ENCODE measurements at regions not wholly inside any gene's neighbourhood (a gene's known extent, or its start where the extent isn't known, plus 50 kb on each side); places are given as distances from the start of the nearest gene placed in this dataset.

DNA sequence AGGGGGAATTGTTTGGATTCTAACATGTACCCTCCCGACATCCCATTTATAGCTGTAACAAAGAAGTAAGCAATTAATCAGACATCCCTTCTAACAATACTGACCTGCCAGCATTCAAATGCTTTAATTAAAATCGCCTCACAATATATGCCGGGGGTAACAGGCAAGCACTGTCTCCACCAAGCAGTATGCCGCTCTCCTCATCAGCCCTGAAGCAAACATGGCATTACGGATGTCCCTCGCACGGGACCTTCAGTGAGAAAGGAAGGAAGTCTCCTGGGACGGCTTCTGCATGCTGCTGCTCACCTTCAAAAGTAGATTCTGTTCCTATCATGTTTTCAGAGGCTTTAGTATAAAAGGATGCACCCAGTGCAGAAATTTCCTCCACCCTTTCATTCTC lies 292.7 kb upstream of the POU3F3 start:
- DNase-seq = no peak

DNA sequence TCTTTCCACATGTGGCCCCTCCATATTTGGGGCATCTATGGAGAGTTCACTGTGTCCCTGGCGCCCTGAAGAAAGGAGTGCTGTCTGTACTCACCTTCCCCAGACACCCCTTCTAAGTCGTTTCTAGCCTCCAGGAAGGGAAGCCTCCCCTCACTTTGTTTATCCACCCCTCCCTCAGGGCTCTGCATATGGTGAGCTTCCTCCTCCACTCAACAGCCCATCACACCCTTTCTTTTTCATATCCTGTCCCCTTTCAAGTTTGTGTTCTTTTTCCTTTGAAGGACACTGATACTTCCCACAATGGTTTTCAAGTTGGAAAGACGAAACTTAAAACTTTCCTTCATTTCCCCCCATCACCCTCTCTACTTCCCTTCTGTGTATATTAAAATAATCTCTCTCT lies 291.4 kb upstream of the POU3F3 start:
- no peak for DNase-seq

DNA sequence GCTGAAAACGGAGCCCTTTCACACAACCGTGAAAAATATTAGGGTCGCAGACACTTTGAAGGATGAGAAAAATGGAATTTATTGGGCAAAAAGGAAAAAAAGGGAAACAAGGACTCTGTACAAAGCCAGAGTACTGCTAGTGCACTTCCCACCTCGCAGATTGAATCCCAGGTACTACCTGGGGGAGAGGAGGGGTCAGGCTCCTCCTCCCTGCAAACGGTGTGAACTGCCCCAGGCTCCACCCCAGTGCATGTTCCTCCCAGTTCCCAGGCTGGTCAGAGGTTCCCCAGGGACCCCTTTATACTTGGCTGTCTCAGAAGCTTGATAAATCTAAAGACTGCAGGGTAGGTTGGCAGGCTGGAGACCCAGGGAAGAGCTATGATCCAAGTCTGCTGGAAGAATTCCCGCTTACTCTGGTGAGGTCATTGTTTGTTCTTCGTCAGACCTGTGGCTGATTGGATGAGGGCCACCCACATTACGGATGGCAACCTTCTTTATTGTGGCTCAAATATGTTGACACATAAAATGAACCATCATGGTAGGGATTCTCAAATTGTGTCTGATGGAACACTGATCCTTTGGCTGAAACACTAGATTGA lies 290.4 kb upstream of the POU3F3 start:
- DNase-seq = no peak

DNA sequence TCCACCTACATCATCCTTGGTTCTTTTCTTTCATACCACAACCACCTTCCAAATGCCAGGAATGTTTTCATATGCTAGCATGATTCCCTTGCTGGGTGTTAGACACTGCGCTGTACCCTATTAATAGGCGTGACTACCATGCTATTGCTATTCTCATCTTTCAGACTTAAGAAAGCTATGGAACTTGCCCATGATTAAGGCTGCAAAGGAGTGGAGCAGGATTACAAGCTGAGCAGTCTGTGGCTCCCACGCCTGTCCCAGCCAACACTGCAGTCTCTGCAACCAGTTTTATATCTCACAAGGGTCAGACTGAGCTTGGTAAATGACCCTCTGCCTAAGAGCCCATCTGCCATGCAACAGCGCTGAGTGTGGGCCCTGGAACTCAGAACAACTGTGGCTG lies 285.7 kb upstream of the POU3F3 start:
- DNase-seq = no peak

- DNase-seq = no peak
Measured at GRCh38 chr2:104570259-104570658, 283.7 kb upstream of the POU3F3 start.

- no peak for DNase-seq
Measured at GRCh38 chr2:104572834-104573233, 281.1 kb upstream of the POU3F3 start.

DNA sequence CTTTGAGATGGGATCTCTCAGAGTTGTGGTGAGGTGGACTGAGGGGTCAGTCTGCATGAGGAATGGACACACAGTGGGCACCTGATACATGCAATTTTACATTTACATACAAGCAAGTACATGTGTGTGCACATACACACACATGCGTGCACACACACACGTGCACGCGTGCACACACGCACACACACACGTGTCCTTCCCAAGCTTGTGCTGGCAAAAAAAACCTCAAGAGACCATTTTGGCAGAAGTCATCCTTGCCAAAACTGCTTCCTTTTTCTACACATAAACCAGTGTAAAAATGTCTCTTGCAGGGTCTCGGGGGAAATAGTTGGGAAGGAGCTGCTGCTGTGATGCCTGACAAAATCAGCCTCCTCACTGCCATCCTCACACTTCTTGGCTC lies 279.5 kb upstream of the POU3F3 start:
- DNase-seq = no peak

DNA sequence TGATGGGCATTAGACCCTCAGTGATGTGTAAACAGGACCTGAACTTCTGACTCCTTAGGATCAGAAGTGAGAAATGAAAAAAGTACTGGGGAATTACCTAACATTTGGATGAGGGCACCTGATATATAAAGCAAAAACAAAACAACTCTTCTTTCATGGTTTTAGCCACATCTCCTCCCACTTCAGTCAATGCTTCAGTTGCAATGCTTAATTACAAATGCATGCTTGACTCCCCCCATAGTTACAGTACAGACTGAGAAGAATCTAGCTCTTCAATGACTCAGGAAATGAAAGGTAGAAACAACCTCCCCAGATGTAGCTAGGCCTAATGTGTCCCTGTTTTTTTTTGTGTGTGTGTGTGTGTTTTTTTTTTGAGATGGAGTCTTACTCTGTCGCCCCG lies 276.8 kb upstream of the POU3F3 start:
- no peak for DNase-seq

DNA sequence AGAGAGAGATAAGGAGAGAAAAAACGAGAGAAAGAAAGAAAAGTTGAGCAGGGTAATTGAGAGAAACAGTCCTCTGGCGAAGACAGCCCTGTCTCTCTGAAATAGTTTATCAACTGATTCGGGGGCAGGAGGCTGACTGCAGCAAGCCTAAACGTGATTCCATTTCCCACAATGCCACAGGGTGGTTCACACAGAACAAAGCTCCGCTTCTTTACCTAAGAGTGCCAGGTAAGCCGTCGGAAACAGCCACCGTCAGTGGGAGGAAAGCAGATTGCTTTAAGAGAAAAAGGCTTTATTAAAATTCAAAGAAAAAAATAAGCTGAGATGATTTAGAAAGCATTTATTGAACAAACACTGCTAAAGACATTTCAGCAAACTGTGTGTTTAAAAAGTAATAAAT lies 271.4 kb upstream of the POU3F3 start:
- DNase-seq = no peak

GRCh38 chr2:104583811-104584210 lies 270.1 kb upstream of the POU3F3 start:
- no peak for DNase-seq

- DNase-seq = no peak
Measured at GRCh38 chr2:104584393-104584792, 269.5 kb upstream of the POU3F3 start.

GRCh38 chr2:104595576-104595975 lies 258.3 kb upstream of the POU3F3 start:
- DNase-seq = no peak

DNA sequence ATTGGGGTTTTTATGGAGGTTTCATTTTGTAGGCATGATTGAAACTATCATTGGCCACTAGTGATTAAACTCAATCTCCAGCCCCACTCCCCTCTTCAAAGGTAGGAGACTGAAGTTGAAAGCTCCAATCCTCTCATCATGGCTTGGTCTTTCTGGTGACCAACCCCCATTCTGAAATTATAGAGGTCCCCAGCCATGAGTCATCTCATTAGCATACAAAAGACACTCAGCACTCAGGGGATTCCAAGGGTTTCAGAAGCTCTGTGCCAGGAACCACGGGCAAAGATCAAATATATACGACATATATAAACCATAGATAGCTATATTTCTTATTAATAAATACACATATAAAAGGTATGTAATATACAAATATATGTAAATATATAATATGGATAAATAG lies 256.0 kb upstream of the POU3F3 start:
- no peak for DNase-seq

DNA sequence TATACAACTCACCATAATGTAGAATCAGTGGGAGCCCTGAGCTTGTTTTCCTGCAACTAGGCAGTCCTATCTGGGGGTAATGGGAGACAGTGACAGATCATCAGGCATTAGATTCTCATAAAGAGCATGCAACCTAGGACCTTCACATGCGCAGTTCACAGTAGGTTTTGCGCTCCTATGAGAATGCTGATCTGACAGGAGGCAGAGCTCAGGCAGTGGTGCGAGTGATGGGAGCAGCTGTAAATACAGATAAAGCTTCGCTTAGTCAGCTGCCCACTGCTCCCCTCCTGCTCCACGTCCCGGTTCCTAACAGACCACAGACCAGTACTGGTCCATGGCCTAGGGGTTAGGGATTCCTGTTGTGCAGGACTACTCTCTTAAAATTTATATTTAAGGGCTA lies 255.3 kb upstream of the POU3F3 start:
- DNase-seq = no peak

GRCh38 chr2:104599787-104600510 lies 254.0 kb upstream of the POU3F3 start:
- no peak for DNase-seq

GRCh38 chr2:104606056-104606455 lies 247.9 kb upstream of the POU3F3 start:
- DNase-seq = no peak

GRCh38 chr2:104616856-104617255 lies 237.1 kb upstream of the POU3F3 start:
- DNase-seq = no peak

GRCh38 chr2:104620801-104621200 lies 233.1 kb upstream of the POU3F3 start:
- no peak for DNase-seq

DNA sequence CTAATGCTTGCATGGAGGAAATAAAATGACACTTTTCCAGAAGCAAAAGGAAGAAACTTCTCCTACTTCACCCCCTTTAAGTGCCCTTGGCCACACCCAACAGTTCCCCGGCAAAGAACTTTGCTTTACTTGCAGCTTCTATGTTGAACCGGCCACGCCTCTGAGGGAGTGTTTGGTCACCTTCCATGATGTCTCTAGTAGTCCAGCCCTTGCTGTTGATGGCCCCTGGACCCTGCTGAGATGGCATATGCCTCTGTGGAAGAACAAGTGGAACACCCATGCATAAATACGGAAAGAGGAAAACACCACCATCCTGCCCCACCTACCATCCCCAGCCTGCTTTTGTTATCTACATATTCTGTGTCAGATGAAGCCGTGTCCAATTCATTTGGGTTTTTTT lies 218.3 kb upstream of the POU3F3 start:
- DNase-seq = no peak

DNA sequence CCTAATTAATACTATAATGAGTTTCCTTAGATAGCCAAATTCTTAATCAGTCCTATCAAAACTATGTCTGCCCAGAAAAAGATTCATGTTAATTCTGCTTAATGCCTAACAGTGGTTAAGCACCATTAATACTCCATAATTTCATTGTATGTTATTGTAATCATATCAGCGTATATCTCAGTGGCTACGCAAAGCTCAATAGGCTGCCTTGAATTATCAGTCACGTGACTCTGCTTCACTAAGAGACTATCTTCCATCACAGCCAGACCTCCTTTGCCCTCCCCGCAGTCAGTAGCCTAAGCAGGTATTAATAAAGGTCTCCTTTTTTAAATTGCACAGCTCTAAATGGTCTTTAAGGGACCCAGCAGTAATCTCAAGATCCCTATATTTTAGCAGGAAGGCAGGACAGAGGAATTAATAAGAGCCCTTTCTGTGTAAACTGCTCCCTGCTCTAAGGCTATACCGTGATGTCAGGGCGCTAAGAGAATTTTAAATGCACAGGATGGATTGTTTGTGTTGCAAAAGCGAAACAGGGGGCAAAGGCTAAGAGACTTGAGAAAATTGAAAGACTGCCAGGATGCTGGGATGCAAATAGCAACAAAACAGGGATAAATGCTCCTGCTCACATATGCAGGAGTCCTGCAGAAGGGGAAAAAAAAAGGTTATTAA lies 215.6 kb upstream of the POU3F3 start:
- DNase-seq = no peak

DNA sequence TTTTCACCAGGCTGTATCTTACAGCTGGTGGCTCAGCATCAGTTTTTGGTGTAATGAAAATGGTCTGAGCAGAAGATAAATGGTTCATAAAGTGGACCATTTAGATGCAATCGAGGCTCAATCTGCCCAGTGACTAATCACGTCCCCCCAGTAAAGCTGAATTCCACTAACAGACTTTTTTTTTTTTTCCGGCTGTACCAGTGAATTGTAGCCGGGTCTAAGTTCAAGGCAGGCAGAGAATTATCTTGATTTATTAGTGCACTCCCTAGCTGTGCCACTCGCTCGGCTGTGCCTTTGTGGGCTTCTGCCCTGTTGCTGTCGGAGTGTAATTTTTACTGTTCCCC lies 215.1 kb upstream of the POU3F3 start:
- no peak for DNase-seq

DNA sequence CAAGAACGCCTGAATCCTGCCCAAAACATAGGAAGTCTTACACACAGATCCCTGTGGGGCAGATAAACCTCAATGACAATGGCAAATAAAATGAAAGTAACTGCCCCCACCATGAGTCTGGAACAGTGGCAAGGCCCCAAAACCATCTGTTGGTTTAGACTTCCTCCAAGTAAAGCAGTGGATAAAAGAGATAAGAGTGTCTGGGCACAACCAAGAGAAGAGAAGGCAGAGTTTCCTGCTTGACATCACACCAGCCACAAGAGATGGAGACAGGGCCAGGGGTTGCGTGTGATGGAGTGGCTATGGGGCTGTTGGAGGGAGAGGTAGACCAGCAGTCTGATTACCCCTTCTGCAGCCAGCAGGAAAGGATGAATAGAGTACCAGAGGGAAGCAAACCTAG lies 212.1 kb upstream of the POU3F3 start:
- DNase-seq = no peak

DNA sequence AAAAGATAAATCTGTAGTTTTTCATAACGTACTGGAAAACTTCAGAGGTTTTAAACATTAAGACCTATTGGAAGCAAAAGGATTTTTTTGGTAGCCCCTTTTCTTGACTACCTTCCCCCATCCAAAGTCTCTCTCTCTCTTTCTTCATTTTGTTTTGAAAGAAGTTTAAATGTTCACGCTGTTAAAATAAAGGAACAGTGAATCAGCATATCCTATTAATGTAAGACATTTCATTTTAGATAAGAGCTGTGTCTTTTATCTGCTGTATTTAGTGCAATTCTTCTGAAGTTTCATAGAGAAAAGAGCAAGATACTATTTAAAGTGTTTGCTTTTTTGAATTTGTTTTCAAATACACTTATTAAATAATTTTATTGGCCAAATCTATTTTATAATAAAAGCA lies 205.5 kb upstream of the POU3F3 start:
- no peak for DNase-seq

- no peak for DNase-seq
Measured at GRCh38 chr2:104649866-104650265, 204.0 kb upstream of the POU3F3 start.

Data from NCI-H1105 treated with DMSO at 0.1 percent for 48 hours (cell line).